K562 (cell line): ENCODE measurements at regions not wholly inside any gene's neighbourhood (a gene's known extent, or its start where the extent isn't known, plus 50 kb on each side); places are given as distances from the start of the nearest gene placed in this dataset.

Experiments used
- CAMTA2 ChIP-seq: fragments of 250-450 bp; sonication (Bioruptor Pico); conservative IDR thresholded peaks from 2 replicates; pipeline ENCODE4 v1.5.1; 2022
- CBX2 ChIP-seq: fragments of 200-600 bp; sonication (generic); IDR thresholded peaks from one replicate; pipeline ENCODE4 v1.6.1; 2012; ENCODE audit warnings: mild to moderate bottlenecking, low read length, inconsistent platforms; ENCODE audit not compliant: insufficient read depth, poor library complexity, severe bottlenecking
- COPS2 ChIP-seq: fragments of 450-650 bp; conservative IDR thresholded peaks from 2 replicates; pipeline ENCODE4 v1.6.1; 2016; ENCODE audit warnings: mild to moderate bottlenecking, moderate library complexity
- CXXC5 ChIP-seq: fragments of 250-450 bp; sonication (Bioruptor Pico); IDR thresholded peaks from 2 replicates; pipeline ENCODE4 v1.8.0; 2022; ENCODE audit warnings: inconsistent platforms, mild to moderate bottlenecking, moderate library complexity
- DACH1 ChIP-seq: fragments of 450-650 bp; IDR thresholded peaks from 2 replicates; pipeline ENCODE4 v1.6.1; 2018; ENCODE audit not compliant: partially characterized antibody
- NR2C1 ChIP-seq, 2 experiments: fragments of 450-650 bp; IDR thresholded peaks; 2 replicates each; pipeline ENCODE4 v1.6.1; 2017; ENCODE audit warnings: mild to moderate bottlenecking in 2 of 2, antibody characterized with exemption in 1 of 2, inconsistent platforms in 1 of 2, missing compliant biosample characterization in 1 of 2, missing genetic modification characterization in 1 of 2
- PML ChIP-seq: IDR thresholded peaks from 2 replicates; pipeline ENCODE4 v1.6.1; 2012; ENCODE audit warnings: low read length, inconsistent platforms
- SIRT6 ChIP-seq: IDR thresholded peaks from one replicate; pipeline ENCODE4 v1.6.1; 2012; ENCODE audit warnings: low read depth, mild to moderate bottlenecking, control low read depth, inconsistent platforms, low read length, moderate library complexity
- ZBTB8A ChIP-seq: fragments of 450-650 bp; IDR thresholded peaks from 2 replicates; pipeline ENCODE4 v1.6.1; 2018; ENCODE audit warnings: mild to moderate bottlenecking, moderate library complexity; ENCODE audit not compliant: partially characterized antibody
- ZNF583 ChIP-seq: fragments of 250-450 bp; sonication (Bioruptor Pico); IDR thresholded peaks from 2 replicates; pipeline ENCODE4 v1.4.0; 2020
- ZNF764 ChIP-seq: fragments of 250-450 bp; sonication (Bioruptor Pico); IDR thresholded peaks from 2 replicates; pipeline ENCODE4 v1.4.0; 2020; ENCODE audit warnings: low read depth, mild to moderate bottlenecking, moderate library complexity
- TF ChIP-seq, protein P1 (sequence below): fragments of 200-800 bp; sonication (Bioruptor generic); IDR thresholded peaks from 2 replicates; pipeline ENCODE4 v1.6.1; 2016; ENCODE audit warnings: missing genetic modification characterization, missing compliant biosample characterization
- TF ChIP-seq, protein P2 (sequence below): IDR thresholded peaks from 2 replicates; pipeline ENCODE4 v1.6.1; 2012; ENCODE audit warnings: low read depth, low read length, improper control_type of control experiment, borderline replicate concordance
- TF ChIP-seq, protein P3 (sequence below): fragments of 250-450 bp; sonication (Bioruptor Pico); IDR thresholded peaks from 2 replicates; pipeline ENCODE4 v1.5.0; 2022; ENCODE audit warnings: mild to moderate bottlenecking
- TF ChIP-seq, protein P4 (sequence below): fragments of 450-650 bp; IDR thresholded peaks from 2 replicates; pipeline ENCODE4 v1.6.1; 2016; ENCODE audit warnings: low read depth, mild to moderate bottlenecking, moderate library complexity
- TF ChIP-seq, protein P5 (sequence below): sonication (generic); formaldehyde crosslinking; IDR thresholded peaks from 2 replicates; pipeline ENCODE4 v1.8.1; 2023; ENCODE audit warnings: mild to moderate bottlenecking, missing genetic modification reagents

DNA sequence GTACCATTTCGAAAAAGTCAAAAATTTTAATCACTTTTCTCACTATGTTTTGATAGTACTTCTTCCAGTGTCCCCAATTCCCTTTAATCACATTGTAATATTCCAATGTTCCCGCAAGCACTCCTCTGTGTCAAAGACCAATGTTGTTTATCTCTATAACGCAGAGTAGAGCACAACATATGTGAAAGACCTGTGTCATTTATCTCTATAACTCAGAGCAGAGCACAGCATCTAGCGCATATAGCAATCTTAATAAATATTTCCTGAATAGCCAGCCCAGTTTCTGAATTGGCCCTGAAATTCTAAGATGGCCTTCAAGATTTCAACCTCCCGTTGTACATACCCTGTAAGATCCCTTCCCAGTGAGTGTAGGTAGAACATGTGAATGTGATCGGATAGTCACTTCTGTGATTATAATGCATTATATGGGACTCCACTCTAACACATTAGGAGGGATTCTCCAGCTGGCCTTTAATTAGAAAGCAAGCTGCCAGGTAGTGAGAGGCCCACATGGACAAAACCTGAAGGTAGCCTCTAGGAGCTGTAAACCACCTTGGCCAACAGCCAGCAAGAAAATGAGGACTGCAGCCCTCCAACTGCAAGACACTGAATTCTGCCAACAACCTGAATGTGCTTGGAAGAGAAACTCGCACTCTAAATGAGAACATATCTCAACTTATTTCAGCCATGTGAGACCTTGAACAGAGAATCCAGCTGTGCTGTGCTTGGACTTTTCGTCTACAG is 238.8 kb upstream of the SYT10 start (continued):
- TF ChIP-seq, protein P1, sequence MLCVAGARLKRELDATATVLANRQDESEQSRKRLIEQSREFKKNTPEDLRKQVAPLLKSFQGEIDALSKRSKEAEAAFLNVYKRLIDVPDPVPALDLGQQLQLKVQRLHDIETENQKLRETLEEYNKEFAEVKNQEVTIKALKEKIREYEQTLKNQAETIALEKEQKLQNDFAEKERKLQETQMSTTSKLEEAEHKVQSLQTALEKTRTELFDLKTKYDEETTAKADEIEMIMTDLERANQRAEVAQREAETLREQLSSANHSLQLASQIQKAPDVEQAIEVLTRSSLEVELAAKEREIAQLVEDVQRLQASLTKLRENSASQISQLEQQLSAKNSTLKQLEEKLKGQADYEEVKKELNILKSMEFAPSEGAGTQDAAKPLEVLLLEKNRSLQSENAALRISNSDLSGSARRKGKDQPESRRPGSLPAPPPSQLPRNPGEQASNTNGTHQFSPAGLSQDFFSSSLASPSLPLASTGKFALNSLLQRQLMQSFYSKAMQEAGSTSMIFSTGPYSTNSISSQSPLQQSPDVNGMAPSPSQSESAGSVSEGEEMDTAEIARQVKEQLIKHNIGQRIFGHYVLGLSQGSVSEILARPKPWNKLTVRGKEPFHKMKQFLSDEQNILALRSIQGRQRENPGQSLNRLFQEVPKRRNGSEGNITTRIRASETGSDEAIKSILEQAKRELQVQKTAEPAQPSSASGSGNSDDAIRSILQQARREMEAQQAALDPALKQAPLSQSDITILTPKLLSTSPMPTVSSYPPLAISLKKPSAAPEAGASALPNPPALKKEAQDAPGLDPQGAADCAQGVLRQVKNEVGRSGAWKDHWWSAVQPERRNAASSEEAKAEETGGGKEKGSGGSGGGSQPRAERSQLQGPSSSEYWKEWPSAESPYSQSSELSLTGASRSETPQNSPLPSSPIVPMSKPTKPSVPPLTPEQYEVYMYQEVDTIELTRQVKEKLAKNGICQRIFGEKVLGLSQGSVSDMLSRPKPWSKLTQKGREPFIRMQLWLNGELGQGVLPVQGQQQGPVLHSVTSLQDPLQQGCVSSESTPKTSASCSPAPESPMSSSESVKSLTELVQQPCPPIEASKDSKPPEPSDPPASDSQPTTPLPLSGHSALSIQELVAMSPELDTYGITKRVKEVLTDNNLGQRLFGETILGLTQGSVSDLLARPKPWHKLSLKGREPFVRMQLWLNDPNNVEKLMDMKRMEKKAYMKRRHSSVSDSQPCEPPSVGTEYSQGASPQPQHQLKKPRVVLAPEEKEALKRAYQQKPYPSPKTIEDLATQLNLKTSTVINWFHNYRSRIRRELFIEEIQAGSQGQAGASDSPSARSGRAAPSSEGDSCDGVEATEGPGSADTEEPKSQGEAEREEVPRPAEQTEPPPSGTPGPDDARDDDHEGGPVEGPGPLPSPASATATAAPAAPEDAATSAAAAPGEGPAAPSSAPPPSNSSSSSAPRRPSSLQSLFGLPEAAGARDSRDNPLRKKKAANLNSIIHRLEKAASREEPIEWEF (CRISPR knock-in tag) = no peak
- TF ChIP-seq ZNF583 = no peak
- no peak for TF ChIP-seq NR2C1 (IDR thresholded peaks at IDR 0.05)
- no peak for TF ChIP-seq NR2C1 (tag; IDR thresholded peaks at IDR 0.05)
- TF ChIP-seq ZBTB8A = no peak
- TF ChIP-seq, protein P2, sequence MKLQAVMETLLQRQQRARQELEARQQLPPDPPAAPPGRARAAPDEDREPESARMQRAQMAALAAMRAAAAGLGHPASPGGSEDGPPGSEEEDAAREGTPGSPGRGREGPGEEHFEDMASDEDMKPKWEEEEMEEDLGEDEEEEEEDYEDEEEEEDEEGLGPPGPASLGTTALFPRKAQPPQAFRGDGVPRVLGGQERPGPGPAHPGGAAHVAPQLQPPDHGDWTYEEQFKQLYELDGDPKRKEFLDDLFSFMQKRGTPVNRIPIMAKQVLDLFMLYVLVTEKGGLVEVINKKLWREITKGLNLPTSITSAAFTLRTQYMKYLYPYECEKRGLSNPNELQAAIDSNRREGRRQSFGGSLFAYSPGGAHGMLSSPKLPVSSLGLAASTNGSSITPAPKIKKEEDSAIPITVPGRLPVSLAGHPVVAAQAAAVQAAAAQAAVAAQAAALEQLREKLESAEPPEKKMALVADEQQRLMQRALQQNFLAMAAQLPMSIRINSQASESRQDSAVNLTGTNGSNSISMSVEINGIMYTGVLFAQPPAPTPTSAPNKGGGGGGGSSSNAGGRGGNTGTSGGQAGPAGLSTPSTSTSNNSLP = no peak
- no peak for TF ChIP-seq ZNF764 (CRISPR knock-in tag)
- no peak for TF ChIP-seq CAMTA2 (CRISPR knock-in tag)
- TF ChIP-seq, protein P3, sequence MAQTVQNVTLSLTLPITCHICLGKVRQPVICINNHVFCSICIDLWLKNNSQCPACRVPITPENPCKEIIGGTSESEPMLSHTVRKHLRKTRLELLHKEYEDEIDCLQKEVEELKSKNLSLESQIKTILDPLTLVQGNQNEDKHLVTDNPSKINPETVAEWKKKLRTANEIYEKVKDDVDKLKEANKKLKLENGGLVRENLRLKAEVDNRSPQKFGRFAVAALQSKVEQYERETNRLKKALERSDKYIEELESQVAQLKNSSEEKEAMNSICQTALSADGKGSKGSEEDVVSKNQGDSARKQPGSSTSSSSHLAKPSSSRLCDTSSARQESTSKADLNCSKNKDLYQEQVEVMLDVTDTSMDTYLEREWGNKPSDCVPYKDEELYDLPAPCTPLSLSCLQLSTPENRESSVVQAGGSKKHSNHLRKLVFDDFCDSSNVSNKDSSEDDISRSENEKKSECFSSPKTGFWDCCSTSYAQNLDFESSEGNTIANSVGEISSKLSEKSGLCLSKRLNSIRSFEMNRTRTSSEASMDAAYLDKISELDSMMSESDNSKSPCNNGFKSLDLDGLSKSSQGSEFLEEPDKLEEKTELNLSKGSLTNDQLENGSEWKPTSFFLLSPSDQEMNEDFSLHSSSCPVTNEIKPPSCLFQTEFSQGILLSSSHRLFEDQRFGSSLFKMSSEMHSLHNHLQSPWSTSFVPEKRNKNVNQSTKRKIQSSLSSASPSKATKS (CRISPR knock-in tag) = no peak
- TF ChIP-seq, protein P4, sequence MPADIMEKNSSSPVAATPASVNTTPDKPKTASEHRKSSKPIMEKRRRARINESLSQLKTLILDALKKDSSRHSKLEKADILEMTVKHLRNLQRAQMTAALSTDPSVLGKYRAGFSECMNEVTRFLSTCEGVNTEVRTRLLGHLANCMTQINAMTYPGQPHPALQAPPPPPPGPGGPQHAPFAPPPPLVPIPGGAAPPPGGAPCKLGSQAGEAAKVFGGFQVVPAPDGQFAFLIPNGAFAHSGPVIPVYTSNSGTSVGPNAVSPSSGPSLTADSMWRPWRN = no peak
- peak; percentile 54 for TF ChIP-seq DACH1
- TF ChIP-seq COPS2 = no peak
- TF ChIP-seq CBX2 = no peak
- 0 out of 2 replicates have a peak, but pooled peaks have one; percentile 21 for TF ChIP-seq CXXC5 (CRISPR knock-in tag)
- TF ChIP-seq, protein P5, sequence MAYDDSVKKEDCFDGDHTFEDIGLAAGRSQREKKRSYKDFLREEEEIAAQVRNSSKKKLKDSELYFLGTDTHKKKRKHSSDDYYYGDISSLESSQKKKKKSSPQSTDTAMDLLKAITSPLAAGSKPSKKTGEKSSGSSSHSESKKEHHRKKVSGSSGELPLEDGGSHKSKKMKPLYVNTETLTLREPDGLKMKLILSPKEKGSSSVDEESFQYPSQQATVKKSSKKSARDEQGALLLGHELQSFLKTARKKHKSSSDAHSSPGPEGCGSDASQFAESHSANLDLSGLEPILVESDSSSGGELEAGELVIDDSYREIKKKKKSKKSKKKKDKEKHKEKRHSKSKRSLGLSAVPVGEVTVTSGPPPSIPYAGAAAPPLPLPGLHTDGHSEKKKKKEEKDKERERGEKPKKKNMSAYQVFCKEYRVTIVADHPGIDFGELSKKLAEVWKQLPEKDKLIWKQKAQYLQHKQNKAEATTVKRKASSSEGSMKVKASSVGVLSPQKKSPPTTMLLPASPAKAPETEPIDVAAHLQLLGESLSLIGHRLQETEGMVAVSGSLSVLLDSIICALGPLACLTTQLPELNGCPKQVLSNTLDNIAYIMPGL (CRISPR knock-in tag) = no peak
- no peak for TF ChIP-seq SIRT6
- 0 out of 2 replicates have a peak, but pooled peaks have one; percentile 32 for TF ChIP-seq PML
